NCI-H2081 (cell line): ENCODE measurements at regions not wholly inside any gene's neighbourhood (a gene's known extent, or its start where the extent isn't known, plus 50 kb on each side); places are given as distances from the start of the nearest gene placed in this dataset.

Source experiments
- DNase-seq, 2 experiments: peaks; one replicate each; lab custom pipeline; 2025; lab: John Stamatoyannopoulos, UW

GRCh38 chr22:47724030-47724429, 961.6 kb downstream of the TBC1D22A start:
- DNase-seq: no peak

- no peak for DNase-seq
Measured at GRCh38 chr22:47718337-47718736, 955.9 kb downstream of the TBC1D22A start.

DNA sequence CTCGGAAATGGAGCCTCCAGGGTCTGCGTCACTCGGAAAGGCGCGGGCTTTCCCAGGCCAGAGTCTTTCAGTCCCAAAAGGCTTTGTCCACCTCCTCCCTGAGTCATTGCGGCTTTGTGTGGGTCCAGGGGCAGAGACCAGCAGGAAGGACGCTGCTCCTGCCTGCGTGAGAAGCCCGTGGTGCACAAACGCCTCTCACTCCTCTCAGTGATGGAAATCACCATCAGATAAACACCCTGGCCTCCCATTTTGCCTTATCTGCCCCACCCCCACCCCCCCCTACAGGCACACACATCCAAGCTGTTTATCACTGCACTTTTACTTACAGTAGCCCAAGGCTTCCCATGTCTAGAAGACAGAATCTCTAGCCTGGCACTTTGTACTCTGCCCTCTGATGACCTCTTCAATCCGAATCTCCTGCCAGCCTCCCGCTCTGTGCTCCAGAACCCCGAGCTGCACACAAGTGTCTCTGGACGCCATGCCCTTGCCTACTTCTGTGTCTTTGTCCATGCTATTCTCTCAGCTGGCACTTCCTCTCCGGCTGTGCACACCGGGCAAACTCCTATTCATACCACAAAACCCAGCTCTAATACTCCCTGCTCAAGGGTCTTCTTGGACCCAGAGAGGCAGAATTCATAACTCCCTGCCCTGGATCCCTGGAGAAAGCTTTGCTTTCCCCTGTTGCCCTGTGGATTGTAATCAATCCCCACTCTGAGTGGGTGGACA, 954.6 kb downstream of the TBC1D22A start:
- DNase-seq: no peak

- no peak for DNase-seq
Measured at GRCh38 chr22:47715866-47716578, 953.6 kb downstream of the TBC1D22A start.

DNA sequence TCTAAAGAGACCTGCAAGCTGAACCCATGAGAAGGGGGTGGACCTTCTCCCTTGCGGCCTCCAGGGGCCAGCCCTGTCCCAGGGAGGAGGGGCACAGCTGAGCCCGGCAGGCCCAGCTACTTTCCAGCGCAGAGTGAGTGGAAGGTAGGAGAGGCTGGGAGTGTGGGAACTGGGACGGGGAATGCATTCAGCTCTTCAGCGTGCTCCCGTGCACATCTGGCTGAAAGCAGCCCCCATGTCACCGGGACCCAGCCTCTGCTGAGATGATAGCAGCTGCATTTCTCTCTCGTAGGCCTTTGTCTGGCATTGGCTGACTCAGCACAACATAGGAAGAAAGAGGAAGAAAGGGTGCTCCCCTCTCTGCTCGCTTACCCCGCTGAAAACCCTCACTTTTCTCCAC, 951.5 kb downstream of the TBC1D22A start:
- no peak for DNase-seq

DNA sequence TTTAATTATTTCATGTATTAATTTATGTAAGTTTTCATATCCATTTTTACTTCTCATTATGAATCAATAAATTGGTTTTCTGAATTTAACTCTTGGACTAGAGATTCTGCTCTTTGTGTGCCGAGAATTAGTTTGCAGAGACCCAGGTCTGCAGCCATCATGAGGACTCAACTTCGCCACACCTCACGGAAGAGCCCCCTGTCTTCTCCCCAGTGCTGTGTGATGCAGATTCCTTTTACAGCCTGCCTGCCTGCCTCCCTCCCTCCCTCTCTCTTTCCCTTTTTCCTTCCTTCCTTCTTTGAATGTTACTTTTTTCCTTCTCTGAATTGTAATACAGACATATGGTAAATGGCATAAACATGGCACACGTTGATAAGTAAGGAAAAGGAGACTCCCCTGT, 947.7 kb downstream of the TBC1D22A start:
- no peak for DNase-seq

GRCh38 chr22:47705350-47705749, 942.9 kb downstream of the TBC1D22A start:
- no peak for DNase-seq

DNA sequence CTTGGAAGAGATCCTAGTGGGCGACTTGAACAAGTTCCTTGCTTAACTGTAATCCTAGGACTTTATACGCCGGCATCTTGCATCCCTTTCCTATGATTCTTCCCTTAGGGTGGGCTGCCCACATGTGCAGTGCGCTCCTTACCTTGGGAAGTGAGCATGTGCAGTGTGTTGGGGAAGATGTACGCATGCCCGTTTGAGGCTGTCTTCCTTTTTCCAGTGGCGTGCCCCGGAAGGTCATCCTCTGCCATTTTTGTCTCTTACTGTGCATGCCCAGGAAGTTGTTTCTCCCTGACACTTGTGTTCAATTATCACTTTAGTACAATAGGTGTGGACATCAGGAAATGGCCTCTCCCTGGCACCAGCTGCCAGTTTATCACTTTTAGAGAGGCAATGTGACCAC, 936.5 kb downstream of the TBC1D22A start:
- DNase-seq: no peak

GRCh38 chr22:47697861-47698260, 935.4 kb downstream of the TBC1D22A start:
- DNase-seq: no peak

DNA sequence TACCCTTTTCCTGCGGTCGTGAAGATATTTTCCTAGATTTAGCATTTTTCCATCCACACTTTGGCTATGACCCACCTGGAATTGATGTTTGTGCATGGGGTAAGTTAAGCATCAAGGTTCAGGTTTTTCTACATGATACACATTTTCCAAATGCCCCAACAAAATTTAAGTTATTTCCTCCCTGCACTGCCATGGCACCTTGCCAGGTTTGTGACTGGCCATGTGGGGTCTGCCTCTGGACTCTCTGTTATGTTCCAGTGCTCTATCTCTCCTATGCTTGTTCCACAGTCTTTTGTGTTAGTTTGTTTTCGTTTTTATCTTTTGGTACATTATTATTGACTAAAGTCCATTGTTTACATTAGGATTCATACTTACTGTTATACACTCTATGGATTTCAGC, 934.3 kb downstream of the TBC1D22A start:
- DNase-seq: no peak

DNA sequence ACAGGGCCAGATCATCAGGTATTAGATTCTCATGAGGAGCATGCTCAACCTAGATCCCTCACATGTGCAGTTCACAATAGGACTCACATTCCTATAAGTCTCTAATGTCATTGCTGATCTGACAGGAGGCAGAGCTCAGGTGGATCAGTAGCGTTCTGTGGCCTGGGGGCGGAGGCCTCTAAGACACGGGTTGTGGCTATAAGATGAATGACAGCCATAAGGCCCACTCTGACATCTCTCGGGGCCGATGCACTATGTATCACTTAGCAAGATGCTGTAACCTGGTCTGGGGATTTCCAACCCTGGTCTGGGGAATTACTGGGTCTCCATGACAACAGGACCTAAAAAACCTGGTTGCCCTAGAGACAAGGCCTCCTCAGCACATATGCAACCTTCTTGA, 932.7 kb downstream of the TBC1D22A start:
- DNase-seq: no peak

DNA sequence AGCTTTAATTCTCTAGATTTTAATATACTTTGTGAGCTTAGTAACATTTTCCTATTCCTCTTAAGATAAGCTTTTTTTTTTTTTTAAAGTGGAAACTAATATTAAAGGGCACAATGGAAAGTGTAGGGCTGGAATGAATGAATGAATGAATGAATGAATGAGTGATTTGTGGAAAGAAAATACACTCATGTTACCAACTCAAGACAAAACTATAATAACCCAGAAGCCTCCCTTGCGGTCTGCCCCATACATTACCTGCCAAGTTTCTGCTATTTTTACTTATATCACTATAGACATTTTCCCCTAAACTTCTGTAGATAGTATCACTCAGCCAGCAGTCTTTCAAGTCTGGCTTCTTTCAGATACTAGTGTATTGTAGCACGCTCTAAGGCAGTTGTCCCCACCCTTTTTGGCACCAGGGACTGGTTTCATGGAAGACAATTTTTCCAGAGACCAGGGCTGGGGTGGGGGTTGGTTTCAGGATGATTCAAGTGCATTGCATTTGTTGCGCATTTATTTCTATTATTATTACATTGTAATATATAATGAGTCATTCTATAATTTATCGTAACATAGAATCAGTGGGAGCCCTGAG, 932.2 kb downstream of the TBC1D22A start:
- no peak for DNase-seq

DNA sequence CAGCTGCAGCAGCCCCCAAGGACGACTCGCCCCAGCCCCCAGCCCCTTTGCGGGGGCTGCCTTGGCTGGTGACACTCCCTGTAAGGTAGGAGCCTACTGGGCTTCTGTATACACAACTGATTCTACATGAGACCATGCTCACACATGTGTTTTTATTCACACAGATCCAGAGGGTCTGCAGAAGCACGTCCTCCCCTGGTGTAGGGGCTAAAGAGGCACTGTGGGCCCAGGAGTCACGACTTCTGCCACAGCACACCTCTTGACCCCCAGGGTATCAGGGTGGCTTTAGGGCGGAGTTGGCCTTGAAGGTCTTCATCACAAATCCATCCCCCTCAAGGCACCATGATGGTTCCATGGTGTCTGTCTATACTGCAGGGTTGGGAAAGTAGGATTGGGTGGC, 931.2 kb downstream of the TBC1D22A start:
- DNase-seq: no peak

- DNase-seq: no peak
Measured at GRCh38 chr22:47692811-47693210, 930.4 kb downstream of the TBC1D22A start.

GRCh38 chr22:47691152-47691895, 928.9 kb downstream of the TBC1D22A start:
- no peak for DNase-seq

DNA sequence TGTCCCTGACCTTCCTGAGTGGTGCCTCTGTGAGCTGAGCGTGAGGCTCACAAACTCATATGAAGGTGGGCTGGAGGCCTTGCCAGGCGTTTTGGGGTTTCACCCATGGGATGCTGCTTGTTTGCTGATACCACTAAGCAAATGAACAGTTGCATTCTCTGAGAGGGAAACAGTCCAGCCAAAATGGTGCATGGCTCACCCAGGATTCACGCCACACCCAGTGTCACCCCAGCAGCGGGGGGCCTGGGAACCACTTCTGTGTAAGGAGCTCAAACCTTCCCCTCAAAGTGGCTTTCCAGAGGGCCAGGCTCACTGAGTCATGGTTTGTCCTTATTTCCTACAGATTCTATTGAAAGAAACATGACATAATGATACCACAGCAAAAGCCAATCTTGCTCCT, 928.1 kb downstream of the TBC1D22A start:
- no peak for DNase-seq

GRCh38 chr22:47690166-47690565, 927.7 kb downstream of the TBC1D22A start:
- no peak for DNase-seq

DNA sequence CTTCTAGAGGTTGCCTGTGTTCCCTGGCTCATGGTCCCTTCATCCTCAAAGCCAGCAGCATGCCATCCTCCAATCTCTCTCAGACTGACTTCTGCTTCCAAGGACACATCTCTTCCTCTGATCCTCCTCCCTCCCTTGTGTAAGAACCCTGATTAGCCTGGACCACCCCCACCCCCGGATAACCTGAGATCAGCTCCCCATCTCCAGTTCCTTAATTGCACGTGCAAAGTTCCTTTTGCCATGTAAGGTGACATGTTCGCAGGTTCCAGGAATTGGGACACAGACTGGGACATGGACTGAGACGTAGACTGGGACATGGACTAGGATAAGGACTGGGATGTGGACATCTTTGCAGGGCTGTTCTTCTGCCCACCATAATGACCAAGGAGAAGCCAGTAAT, 925.3 kb downstream of the TBC1D22A start:
- no peak for DNase-seq

DNA sequence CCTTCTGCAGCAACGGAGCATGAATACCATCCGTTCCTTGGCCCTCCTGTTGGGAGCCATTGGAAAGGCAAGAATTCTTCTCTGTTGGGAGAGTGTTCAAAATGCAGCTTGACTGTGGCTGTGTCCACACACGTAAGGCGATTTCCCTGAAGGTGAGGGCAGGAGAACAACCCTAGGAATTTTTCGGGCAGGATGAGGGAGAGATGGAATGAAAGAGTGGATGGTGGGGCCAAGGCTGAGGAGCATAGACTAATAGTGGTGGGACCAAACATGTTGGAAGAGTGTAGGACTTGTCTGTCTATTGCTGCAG, 924.9 kb downstream of the TBC1D22A start:
- DNase-seq: no peak

- no peak for DNase-seq
Measured at GRCh38 chr22:47686594-47687345, 924.3 kb downstream of the TBC1D22A start.

- DNase-seq: no peak
Measured at GRCh38 chr22:47681411-47682165, 919.1 kb downstream of the TBC1D22A start.
